K562 (cell line): ENCODE measurements at regions not wholly inside any gene's neighbourhood (a gene's known extent, or its start where the extent isn't known, plus 50 kb on each side); places are given as distances from the start of the nearest gene placed in this dataset.

ENCODE experiments used
- ATAC-seq: fragments of 200-7000 bp; cut with Tn5 transposase; 3 replicates; pipeline ENCODE4 v1.9.1; 2020; ENCODE audit warnings: moderate library complexity
- BruUV-seq: library from RNA; stranded (reverse); fragments of 400-500 nt; replicated peaks from 2 replicates; lab custom pipeline; 2021; lab: Mats Ljungman, UMichigan
- CTCF ChIA-PET: fragments of 300-600 bp; formaldehyde crosslinking; extraction: SDS; loops from one replicate; lab custom pipeline; 2021; ENCODE audit warnings: low intra/inter-chr PET ratio; lab: Yijun Ruan, JAX
- POLR2A ChIA-PET: fragments of 300-600, 350-650 bp; sonication (Branson Sonifier 250); formaldehyde crosslinking; extraction: SDS; loops from one replicate; lab custom pipeline; 2021; ENCODE audit warnings: antibody characterized with exemption, inconsistent platforms; lab: Yijun Ruan, JAX
- DNase-seq, 4 experiments: peaks; one replicate each; pipeline versions ENCODE4 v3.0.0 to v3.0.0-alpha.2; 2011 to 2018; ENCODE audit warnings: low spot score in 3 of 4, mixed read lengths in 3 of 4; ENCODE audit errors: extremely low read depth in 1 of 4
- FAIRE-seq: peaks from 2 replicates; lab custom pipeline; 2011; peaks lifted over from hg19 to GRCh38; lab: Jason Lieb, UNC
- H2AFZ ChIP-seq: 2 replicates; pipeline ENCODE4 v1.6.0; 2011; ENCODE audit warnings: low read depth, low read length, control low read depth, inconsistent platforms
- H3K27ac ChIP-seq: fragments of 200-600 bp; 3 replicates; pipeline ENCODE4 v1.8.0; 2011; ENCODE audit warnings: low read depth, mild to moderate bottlenecking, control low read depth, inconsistent platforms, low read length, moderate library complexity, mixed read lengths; ENCODE audit errors: extremely low read depth
- H3K27me3 ChIP-seq, 2 experiments: fragments of 300-600 bp in 1 of 2; 2 replicates in 1 of 2; 3 replicates in 1 of 2; pipeline versions ENCODE4 v1.6.0 to v1.8.0; 2011; ENCODE audit warnings: inconsistent platforms in 2 of 2, low read length in 2 of 2, mild to moderate bottlenecking in 1 of 2, mixed read lengths in 1 of 2, moderate library complexity in 1 of 2; ENCODE audit not compliant: control insufficient read depth in 2 of 2, insufficient read depth in 2 of 2
- H3K36me3 ChIP-seq: fragments of 300-600 bp; 3 replicates; pipeline ENCODE4 v1.8.0; 2011; ENCODE audit warnings: mild to moderate bottlenecking, low read length, inconsistent platforms; ENCODE audit not compliant: control insufficient read depth, insufficient read depth
- H3K4me1 ChIP-seq, 2 experiments: fragments of 200-600 bp in 1 of 2; replicated peaks in 1 of 2; 2 replicates in 1 of 2; 3 replicates in 1 of 2; pipeline versions ENCODE4 v1.5.1 to v1.8.0; 2011; ENCODE audit warnings: inconsistent platforms in 2 of 2, low read length in 2 of 2, mild to moderate bottlenecking in 1 of 2, mixed read lengths in 1 of 2, moderate library complexity in 1 of 2; ENCODE audit not compliant: control insufficient read depth in 2 of 2, insufficient read depth in 2 of 2
- H3K4me2 ChIP-seq: 2 replicates; pipeline ENCODE4 v1.6.1; 2011; ENCODE audit warnings: low read length, control low read depth, inconsistent platforms, mixed read lengths; ENCODE audit not compliant: insufficient read depth
- H3K4me3 ChIP-seq: fragments of 200-600 bp; sonication (generic), shearing (Covaris generic); 2 replicates; pipeline ENCODE4 v1.5.1; 2016; ENCODE audit warnings: control low read depth, inconsistent platforms
- H3K79me2 ChIP-seq: fragments of 200-600 bp; 3 replicates; pipeline ENCODE4 v1.8.0; 2011; ENCODE audit warnings: low read length, inconsistent platforms; ENCODE audit not compliant: control insufficient read depth, insufficient read depth
- H3K9ac ChIP-seq, 2 experiments: 2 replicates each; pipeline versions ENCODE4 v1.6.0 to v1.6.1; 2011; ENCODE audit warnings: low read depth in 2 of 2, low read length in 2 of 2, control low read depth in 1 of 2, inconsistent platforms in 1 of 2, mild to moderate bottlenecking in 1 of 2, mixed read lengths in 1 of 2; ENCODE audit not compliant: insufficient read depth in 1 of 2
- H3K9me1 ChIP-seq: one replicate; pipeline ENCODE4 v1.6.0; 2011; ENCODE audit warnings: inconsistent platforms, mild to moderate bottlenecking, low read length, moderate library complexity; ENCODE audit not compliant: control insufficient read depth, insufficient read depth
- H3K9me3 ChIP-seq: replicated peaks from 2 replicates; pipeline ENCODE4 v1.5.1; 2011; ENCODE audit warnings: low read depth, low read length, inconsistent platforms; ENCODE audit not compliant: control insufficient read depth, insufficient read depth
- H4K20me1 ChIP-seq: replicated peaks from 2 replicates; pipeline ENCODE4 v1.6.1; 2011; ENCODE audit warnings: low read length, inconsistent platforms, mixed read lengths; ENCODE audit not compliant: control insufficient read depth, insufficient read depth
- CREBBP ChIP-seq: IDR thresholded peaks from one replicate; pipeline ENCODE4 v1.6.1; 2012; ENCODE audit warnings: low read depth, mild to moderate bottlenecking, control low read depth, inconsistent platforms, low read length
- E2F3 ChIP-seq: fragments of 250-450 bp; sonication (Bioruptor Pico); IDR thresholded peaks from 2 replicates; pipeline ENCODE4 v1.4.0; 2020; ENCODE audit warnings: mild to moderate bottlenecking
- GATA2 ChIP-seq: sonication (generic); formaldehyde crosslinking; IDR thresholded peaks from 2 replicates; pipeline ENCODE4 v1.4.0; 2020; ENCODE audit warnings: mild to moderate bottlenecking, missing genetic modification reagents
- NCOA4 ChIP-seq: fragments of 450-650 bp; IDR thresholded peaks from 2 replicates; pipeline ENCODE4 v1.6.1; 2018; ENCODE audit warnings: mild to moderate bottlenecking; ENCODE audit not compliant: partially characterized antibody
- ZBTB26 ChIP-seq: fragments of 450-650 bp; formaldehyde crosslinking; IDR thresholded peaks from 2 replicates; pipeline ENCODE4 v1.4.0; 2022; ENCODE audit warnings: missing genetic modification characterization
- WGBS: fragments of 100-300 bp; shearing (Covaris generic); methylation state at CpG from one replicate; pipeline ENCODE4 v1.1.6; 2016; ENCODE audit warnings: low coverage, mixed read lengths; ENCODE audit not compliant: insufficient coverage; ENCODE audit errors: missing lambda C conversion rate; 5-methylcytosine and 5-hydroxymethylcytosine counted together
- in situ Hi-C: fragments of 300-500 bp; cut with MboI; formaldehyde crosslinking; loops from 4 replicates; pipeline ENCODE4 v1.15.0; 2018; ENCODE audit warnings: inconsistent platforms, mixed read lengths
- intact Hi-C: fragments of 100-400 bp; cut with micrococcal nuclease; formaldehyde crosslinking; loops from 2 replicates; pipeline ENCODE4 v1.14.2; 2022
- TF ChIP-seq, protein P1 (sequence below): fragments of 250-450 bp; sonication (Bioruptor Pico); IDR thresholded peaks from 2 replicates; pipeline ENCODE4 v1.8.0; 2021; ENCODE audit warnings: moderate library complexity, mild to moderate bottlenecking, inconsistent platforms

DNA sequence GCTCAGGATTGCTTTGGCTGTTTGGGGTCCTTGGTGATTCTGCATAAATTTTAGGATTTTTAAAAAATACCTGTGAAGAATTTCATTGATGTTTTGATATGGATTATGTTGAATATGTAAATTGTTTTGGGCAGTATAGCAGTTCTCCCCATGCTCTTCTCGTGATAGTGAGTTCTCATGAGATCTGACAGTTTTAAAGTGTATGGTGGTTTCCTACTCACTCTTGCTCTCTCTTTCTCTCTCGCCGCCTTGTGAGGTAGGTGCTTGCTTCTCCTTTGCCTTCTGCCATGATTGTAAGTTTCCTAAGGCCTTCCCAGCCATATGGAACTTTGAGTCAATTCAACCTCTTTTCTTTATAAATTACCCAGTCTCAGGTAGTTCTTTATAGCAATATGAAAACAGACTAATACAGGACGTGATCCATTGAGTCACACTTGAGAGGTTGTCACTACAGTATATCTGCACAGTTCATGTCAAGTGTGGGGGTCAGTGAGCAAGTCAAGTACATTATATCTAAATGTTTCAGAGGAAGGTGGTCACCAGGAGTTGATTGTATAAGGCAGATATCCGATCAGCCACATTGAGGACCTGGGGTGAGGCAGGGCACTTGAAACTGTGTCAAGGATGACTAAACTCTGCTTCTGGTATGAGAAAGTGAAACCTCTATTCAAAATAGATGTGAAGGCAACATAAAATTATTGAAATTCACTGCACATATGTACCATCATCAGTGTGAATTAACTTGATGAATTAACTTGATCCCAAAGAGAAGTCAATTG lies 70.7 kb upstream of the CCDC179 start:
- Histone ChIP-seq H3K4me3 (no peak overlapping the region), H2AFZ (no peak overlapping the region), H3K4me1 (no peaks in the 10 kb centered on the region), H3K9ac (no peak overlapping the region), H4K20me1 (no peaks in the 10 kb centered on the region), H3K27me3 (no peaks in the 10 kb centered on the region), H3K9me1 (no peaks in the 10 kb centered on the region), H3K27ac (no peak overlapping the region), H3K4me2 (no peak overlapping the region), H3K79me2 (no peaks in the 10 kb centered on the region), H3K36me3 (no peaks in the 10 kb centered on the region), H3K9me3 (no peaks in the 10 kb centered on the region)
- DNase-seq (no peak), FAIRE-seq (no peak), ATAC-seq (no peak)
- TF ChIP-seq GATA2 (CRISPR knock-in tag): no peak
- TF ChIP-seq E2F3 (CRISPR knock-in tag): no peak
- no peak for TF ChIP-seq ZBTB26
- no peak for TF ChIP-seq NCOA4
- no peak for TF ChIP-seq CREBBP
- TF ChIP-seq, protein P1, sequence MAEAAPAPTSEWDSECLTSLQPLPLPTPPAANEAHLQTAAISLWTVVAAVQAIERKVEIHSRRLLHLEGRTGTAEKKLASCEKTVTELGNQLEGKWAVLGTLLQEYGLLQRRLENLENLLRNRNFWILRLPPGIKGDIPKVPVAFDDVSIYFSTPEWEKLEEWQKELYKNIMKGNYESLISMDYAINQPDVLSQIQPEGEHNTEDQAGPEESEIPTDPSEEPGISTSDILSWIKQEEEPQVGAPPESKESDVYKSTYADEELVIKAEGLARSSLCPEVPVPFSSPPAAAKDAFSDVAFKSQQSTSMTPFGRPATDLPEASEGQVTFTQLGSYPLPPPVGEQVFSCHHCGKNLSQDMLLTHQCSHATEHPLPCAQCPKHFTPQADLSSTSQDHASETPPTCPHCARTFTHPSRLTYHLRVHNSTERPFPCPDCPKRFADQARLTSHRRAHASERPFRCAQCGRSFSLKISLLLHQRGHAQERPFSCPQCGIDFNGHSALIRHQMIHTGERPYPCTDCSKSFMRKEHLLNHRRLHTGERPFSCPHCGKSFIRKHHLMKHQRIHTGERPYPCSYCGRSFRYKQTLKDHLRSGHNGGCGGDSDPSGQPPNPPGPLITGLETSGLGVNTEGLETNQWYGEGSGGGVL (CRISPR knock-in tag): no peak
- in situ Hi-C loops: no loop called here
- intact Hi-C loops: no loop called here
- no TSS peak for BruUV-seq
- ChIA-PET POLR2A (no interaction called here), CTCF (no interaction called here)
- 3% methylated on average over 5 of the region's 5 CpGs for WGBS
